Muscle layer of duodenum (tissue), 2 donors: ENCODE measurements at regions not wholly inside any gene's neighbourhood (a gene's known extent, or its start where the extent isn't known, plus 50 kb on each side); places are given as distances from the start of the nearest gene placed in this dataset.

Experiments
- H3K27ac ChIP-seq: one replicate; pipeline ENCODE4 v1.7.0; 2013; ENCODE audit warnings: mild to moderate bottlenecking, low read length
- H3K27me3 ChIP-seq: one replicate; pipeline ENCODE4 v1.7.0; 2013; ENCODE audit warnings: low read depth, mild to moderate bottlenecking, control low read depth, low read length
- H3K36me3 ChIP-seq, 2 donors: one replicate each; pipeline ENCODE4 v1.7.0; 2013; ENCODE audit warnings: low read length in 2 of 2, control low read depth in 1 of 2, mild to moderate bottlenecking in 1 of 2; ENCODE audit not compliant: insufficient read depth in 2 of 2, control insufficient read depth in 1 of 2
- H3K4me1 ChIP-seq, 2 donors: one replicate each; pipeline ENCODE4 v1.7.0; 2013; ENCODE audit warnings: low read length in 2 of 2, mild to moderate bottlenecking in 2 of 2, control low read depth in 1 of 2, moderate library complexity in 1 of 2; ENCODE audit not compliant: insufficient read depth in 2 of 2, control insufficient read depth in 1 of 2
- H3K4me3 ChIP-seq, 2 donors: one replicate each; pipeline ENCODE4 v1.7.0; 2013; ENCODE audit warnings: low read length in 2 of 2, low read depth in 1 of 2, mild to moderate bottlenecking in 1 of 2
- H3K9me3 ChIP-seq, 2 donors: one replicate each; pipeline ENCODE4 v1.7.0; 2013; ENCODE audit warnings: low read length in 2 of 2, control low read depth in 1 of 2, mild to moderate bottlenecking in 1 of 2; ENCODE audit not compliant: control insufficient read depth in 1 of 2
- donor health status: healthy.

- Histone ChIP-seq H3K4me3 (no peak overlapping the region), H3K27ac (no peak overlapping the region), H3K36me3 (no peaks in the 10 kb centered on the region), H3K27me3 (no peaks in the 10 kb centered on the region), H3K4me1 (no peaks in the 10 kb centered on the region), H3K9me3 (no peaks in the 10 kb centered on the region)
These were observed 69.3 kb upstream of the FRMD1 start for GRCh38 chr6:168148231-168148849.

DNA sequence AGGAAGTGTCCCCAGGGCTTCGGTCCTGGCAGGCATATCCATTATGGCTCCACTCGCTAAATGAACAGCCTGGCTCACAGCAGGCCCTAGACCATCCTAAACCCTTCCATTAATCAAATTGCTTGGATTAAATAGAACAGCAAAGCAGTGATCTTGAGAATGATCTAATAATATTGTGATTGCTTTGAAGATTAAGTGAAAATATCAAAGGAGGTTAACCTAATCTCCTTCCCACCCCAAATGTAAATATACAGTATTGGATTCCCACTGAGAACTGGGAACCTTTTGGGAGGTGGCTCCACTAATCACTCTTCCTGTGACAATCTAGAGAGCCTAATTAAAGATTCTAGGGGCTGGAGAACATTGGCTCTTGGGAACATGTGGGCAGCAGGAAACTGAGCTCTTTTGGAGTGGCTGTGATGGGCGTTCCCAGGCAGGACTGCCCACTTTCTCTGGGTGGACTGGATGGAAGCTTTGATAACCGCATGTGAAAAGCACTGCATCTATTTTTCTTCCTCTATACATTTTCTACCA is 68.3 kb upstream of the FRMD1 start:
- H3K27ac ChIP-seq, result no peak overlapping the region

GRCh38 chr6:168145747-168146596 is 67.0 kb upstream of the FRMD1 start:
- Histone ChIP-seq H3K9me3 (no peaks in the 10 kb centered on the region), H3K27me3 (no peaks in the 10 kb centered on the region), H3K27ac (no peak overlapping the region)

More for the DNA sequence above, 68.3 kb upstream of the FRMD1 start:
- Histone ChIP-seq H3K27me3 (no peaks in the 10 kb centered on the region), H3K9me3 (no peaks in the 10 kb centered on the region), H3K4me3 (no peak overlapping the region), H3K4me1 (no peaks in the 10 kb centered on the region), H3K36me3 (no peaks in the 10 kb centered on the region)

GRCh38 chr6:168139121-168139520 is 60.1 kb upstream of the FRMD1 start:
- no peaks in the 10 kb centered on the region for H3K36me3 ChIP-seq

More at GRCh38 chr6:168145747-168146596, 67.0 kb upstream of the FRMD1 start:
- no peaks in the 10 kb centered on the region for H3K4me1 ChIP-seq
- no peak overlapping the region for H3K4me3 ChIP-seq
- no peaks in the 10 kb centered on the region for H3K36me3 ChIP-seq

DNA sequence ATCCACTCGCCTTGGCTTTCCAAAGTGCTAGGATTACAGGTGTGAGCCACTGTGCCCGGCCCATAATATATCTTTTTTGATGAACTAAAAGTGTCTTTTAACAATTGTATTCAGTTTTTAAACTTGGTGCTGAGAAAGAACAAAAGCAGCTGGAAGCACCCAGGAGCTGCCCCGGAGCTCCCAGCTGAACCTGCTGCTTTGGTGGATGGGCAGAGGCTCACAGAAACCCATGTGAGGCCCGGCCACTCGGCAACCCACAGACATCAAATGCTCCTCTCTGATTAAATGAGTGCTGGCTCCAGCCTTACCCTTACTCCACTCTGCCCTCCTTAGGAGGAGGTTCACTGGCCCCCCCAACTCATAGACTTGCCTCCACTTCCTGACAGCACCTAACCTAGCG is 59.4 kb upstream of the FRMD1 start:
- Histone ChIP-seq H3K27me3 (peaks cover under 1% of the 10 kb centered on the region), H3K36me3 (no peaks in the 10 kb centered on the region), H3K4me1 (no peaks in the 10 kb centered on the region), H3K4me3 (no peak overlapping the region), H3K27ac (no peak overlapping the region), H3K9me3 (no peaks in the 10 kb centered on the region)

More at GRCh38 chr6:168139121-168139520, 60.1 kb upstream of the FRMD1 start:
- Histone ChIP-seq H3K4me3 (no peak overlapping the region), H3K27ac (no peak overlapping the region), H3K27me3 (no peaks in the 10 kb centered on the region), H3K9me3 (no peaks in the 10 kb centered on the region), H3K4me1 (no peaks in the 10 kb centered on the region)

GRCh38 chr6:168137024-168137423 is 58.0 kb upstream of the FRMD1 start:
- Histone ChIP-seq H3K36me3 (no peaks in the 10 kb centered on the region), H3K27me3 (peaks cover 7% of the 10 kb centered on the region), H3K4me3 (no peak overlapping the region), H3K9me3 (no peaks in the 10 kb centered on the region), H3K27ac (no peak overlapping the region), H3K4me1 (peaks cover 0 to 6% of the 10 kb centered on the region in 2 donors)

DNA sequence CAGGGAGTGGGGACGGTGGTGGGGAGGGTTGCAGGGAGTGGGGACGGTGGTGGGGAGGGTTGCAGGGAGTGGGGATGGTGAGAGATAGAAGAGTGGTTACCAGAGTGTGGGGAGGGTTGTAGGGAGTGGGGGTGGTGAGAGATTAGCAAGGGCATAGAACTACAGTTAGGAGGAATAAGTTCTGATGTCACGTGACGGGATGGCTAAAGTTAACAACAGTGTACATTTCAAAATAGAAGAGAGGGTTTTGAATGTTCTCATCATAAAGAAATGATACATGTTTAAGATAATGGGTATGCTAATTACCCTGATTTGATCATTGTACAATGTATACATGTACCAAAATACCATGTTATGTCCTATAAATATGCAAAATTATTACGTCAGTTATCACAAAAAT is 57.6 kb upstream of the FRMD1 start:
- no peaks in the 10 kb centered on the region for H3K9me3 ChIP-seq

GRCh38 chr6:168136001-168136400 is 57.0 kb upstream of the FRMD1 start:
- Histone ChIP-seq H3K4me1 (peaks cover 0 to 6% of the 10 kb centered on the region in 2 donors), H3K27ac (no peak overlapping the region), H3K9me3 (no peaks in the 10 kb centered on the region), H3K36me3 (no peaks in the 10 kb centered on the region), H3K27me3 (peaks cover 9% of the 10 kb centered on the region), H3K4me3 (no peak overlapping the region)

More for the DNA sequence above, 57.6 kb upstream of the FRMD1 start:
- Histone ChIP-seq H3K27me3 (peaks cover 9% of the 10 kb centered on the region), H3K36me3 (no peaks in the 10 kb centered on the region), H3K27ac (no peak overlapping the region), H3K4me1 (peaks cover 0 to 6% of the 10 kb centered on the region in 2 donors), H3K4me3 (no peak overlapping the region)

DNA sequence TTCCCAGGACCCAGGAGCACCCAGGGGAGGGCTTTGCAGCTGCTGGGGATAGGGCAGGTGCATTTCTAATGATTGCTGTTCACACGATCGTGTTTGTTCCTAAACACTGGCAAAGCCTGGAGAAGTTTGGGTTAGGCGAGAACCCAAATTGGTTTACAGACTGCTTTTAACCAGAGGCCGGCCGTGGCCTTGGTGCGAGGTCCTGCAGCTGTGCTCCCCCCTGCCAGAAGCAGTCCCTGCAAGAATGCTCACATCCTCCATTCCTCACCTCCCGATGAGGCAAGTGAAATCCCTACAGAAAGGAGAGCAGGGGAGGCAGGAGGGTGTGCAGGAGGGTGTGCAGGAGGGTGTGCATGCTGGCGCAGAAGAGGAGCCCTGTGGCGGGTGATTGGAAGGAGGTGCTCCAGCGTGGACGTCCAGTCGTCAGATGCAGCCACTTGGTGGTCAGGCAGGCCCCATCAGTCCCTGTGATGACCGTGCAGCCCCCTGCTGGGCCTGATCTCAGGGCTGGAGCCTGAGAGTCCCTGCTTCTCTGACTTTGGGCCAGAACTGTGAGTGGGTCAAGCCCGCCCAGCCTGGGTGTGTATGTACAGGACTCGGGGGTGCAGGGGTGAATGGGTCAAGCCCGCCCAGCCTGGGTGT is 55.7 kb upstream of the FRMD1 start:
- peaks cover 9% of the 10 kb centered on the region for H3K27me3 ChIP-seq
- H3K4me3 ChIP-seq, result no peak overlapping the region
- no peak overlapping the region for H3K27ac ChIP-seq
- no peaks in the 10 kb centered on the region for H3K9me3 ChIP-seq
- no peaks in the 10 kb centered on the region for H3K36me3 ChIP-seq
- peaks cover 0 to 6% of the 10 kb centered on the region in 2 donors for H3K4me1 ChIP-seq

DNA sequence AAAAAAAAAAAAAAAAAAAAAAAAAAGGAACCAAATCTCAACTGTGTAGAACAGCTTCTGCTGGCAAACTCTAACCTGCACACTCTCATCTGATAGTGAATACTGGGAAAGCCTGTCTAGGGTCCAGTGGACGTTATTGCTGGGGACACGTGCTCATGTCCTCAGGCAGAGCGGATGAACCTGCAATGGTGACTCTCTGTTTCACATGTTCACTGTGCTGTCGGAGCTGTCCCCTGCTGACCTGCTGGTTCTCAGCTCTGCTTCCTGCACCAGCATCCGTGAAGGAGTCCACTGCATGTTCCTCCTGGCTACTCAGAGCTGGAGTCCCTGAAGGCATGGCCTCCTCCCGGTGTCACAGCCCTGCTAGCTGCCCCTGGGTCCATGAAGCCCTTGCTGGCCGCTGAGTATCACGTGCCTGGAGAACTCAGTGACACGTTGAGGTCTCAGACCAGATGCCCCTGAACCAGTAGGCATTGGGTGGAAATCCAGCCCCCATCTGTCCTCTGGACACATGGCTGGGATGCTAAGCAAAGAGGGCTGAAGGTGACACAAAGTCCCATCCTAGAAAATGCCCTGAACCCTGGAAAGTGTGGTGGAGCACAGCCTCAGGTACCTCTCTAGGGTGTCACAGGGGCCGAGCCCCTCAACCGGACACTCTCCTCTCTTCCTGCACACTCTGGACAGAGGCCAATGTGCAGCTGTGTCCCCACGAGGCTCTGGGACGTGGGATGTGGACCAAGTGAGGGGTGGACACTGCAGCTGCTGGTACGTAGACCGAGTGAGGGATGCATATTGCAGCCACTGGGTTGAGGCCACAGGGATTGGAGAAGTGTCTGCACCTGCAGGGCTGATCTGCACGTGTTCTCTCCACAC is 54.9 kb upstream of the FRMD1 start:
- H3K9me3 ChIP-seq, result no peaks in the 10 kb centered on the region
- peaks cover 0 to 6% of the 10 kb centered on the region in 2 donors for H3K4me1 ChIP-seq
- H3K4me3 ChIP-seq, result peak overlapping the region; percentile 30 to 33
- H3K27me3 ChIP-seq, result peaks cover 9% of the 10 kb centered on the region
- H3K36me3 ChIP-seq, result no peaks in the 10 kb centered on the region
- H3K27ac ChIP-seq, result no peak overlapping the region
